ENCODE measurements at regions not wholly inside any gene's neighbourhood (a gene's known extent, or its start where the extent isn't known, plus 50 kb on each side); places are given as distances from the start of the nearest gene placed in this dataset.

DNA sequence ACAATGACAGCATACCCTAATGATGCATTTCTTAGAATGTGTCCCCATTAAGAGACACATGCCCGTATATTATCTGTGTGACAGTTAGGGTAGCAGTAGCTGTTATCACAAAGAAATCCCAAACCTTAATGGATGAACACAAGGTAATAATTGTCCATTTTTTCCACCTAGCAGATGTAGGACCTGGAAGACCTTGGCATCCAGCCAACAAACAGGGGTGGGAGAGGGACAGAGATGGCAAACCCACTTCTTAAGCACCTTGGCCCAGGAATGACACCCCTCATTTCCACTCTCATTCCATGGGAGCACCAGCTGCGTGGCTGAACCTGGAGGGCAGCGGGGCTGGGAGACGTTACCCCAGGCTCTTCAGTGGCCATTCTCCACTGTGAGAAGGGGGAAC lies 679.0 kb downstream of the AACS start:
- dilution Hi-C loops (cut with MboI; ENCODE audit: extremely low pct_ligation_motif_present, low sequenced_read_pairs): no loop called here

More for the DNA sequence above, 679.0 kb downstream of the AACS start:
- Histone ChIP-seq H3K79me2 (ENCODE audit: control insufficient read depth, insufficient read depth, low read length) (no peaks in the 10 kb centered on the region), H3K27me3 (ENCODE audit: control insufficient read depth in 2 of 2, insufficient read depth in 2 of 2, low read length in 2 of 2) (no peaks in the 10 kb centered on the region), H3K36me3 (ENCODE audit: control insufficient read depth in 2 of 2, extremely low read depth in 1 of 2, insufficient read depth in 2 of 2, low read length in 2 of 2) (no peaks in the 10 kb centered on the region), H3K9me1 (replicated peaks; ENCODE audit: control insufficient read depth, extremely low read depth, insufficient read depth, low read length) (no peaks in the 10 kb centered on the region), H3K4me3 (replicated peaks in 1 of 3; ENCODE audit: insufficient read depth in 1 of 3, low read depth in 1 of 3, low read length in 3 of 3) (no peak overlapping the region), H3K9ac (replicated peaks; ENCODE audit: extremely low read depth, insufficient read depth, low read length) (no peak overlapping the region), H3K9me3 (replicated peaks; ENCODE audit: control insufficient read depth, insufficient read depth, low read length) (peaks cover 7% of the 10 kb centered on the region), H3K4me2 (ENCODE audit: insufficient read depth, low read length) (no peak overlapping the region), H2AFZ (ENCODE audit: low read depth, low read length) (no peak overlapping the region), H3K4me1 (ENCODE audit: control insufficient read depth, extremely low read depth, insufficient read depth, low read length) (no peaks in the 10 kb centered on the region), H3K27ac (ENCODE audit: insufficient read depth, low read depth, low read length) (no peak overlapping the region), H4K20me1 (replicated peaks; ENCODE audit: control insufficient read depth, extremely low read depth, insufficient read depth, low read length) (no peaks in the 10 kb centered on the region)
- no TSS peak for BruUV-seq (replicated peaks)
- TF ChIP-seq, protein P1, sequence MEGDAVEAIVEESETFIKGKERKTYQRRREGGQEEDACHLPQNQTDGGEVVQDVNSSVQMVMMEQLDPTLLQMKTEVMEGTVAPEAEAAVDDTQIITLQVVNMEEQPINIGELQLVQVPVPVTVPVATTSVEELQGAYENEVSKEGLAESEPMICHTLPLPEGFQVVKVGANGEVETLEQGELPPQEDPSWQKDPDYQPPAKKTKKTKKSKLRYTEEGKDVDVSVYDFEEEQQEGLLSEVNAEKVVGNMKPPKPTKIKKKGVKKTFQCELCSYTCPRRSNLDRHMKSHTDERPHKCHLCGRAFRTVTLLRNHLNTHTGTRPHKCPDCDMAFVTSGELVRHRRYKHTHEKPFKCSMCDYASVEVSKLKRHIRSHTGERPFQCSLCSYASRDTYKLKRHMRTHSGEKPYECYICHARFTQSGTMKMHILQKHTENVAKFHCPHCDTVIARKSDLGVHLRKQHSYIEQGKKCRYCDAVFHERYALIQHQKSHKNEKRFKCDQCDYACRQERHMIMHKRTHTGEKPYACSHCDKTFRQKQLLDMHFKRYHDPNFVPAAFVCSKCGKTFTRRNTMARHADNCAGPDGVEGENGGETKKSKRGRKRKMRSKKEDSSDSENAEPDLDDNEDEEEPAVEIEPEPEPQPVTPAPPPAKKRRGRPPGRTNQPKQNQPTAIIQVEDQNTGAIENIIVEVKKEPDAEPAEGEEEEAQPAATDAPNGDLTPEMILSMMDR (IDR thresholded peaks at IDR 0.05; ENCODE audit: extremely low read depth in 1 of 2, insufficient read depth in 1 of 2, low read depth in 1 of 2, low read length in 2 of 2): no peak
- TF ChIP-seq EZH2 (IDR thresholded peaks at IDR 0.05; ENCODE audit: borderline replicate concordance, low read depth, low read length, severe bottlenecking) (no peak), POLR2A (IDR thresholded peaks at IDR 0.05; ENCODE audit: low read depth, low read length) (no peak), POLR2AphosphoS5 (IDR thresholded peaks at IDR 0.05; ENCODE audit: insufficient read depth, low read depth, low read length) (no peak), GATA2 (IDR thresholded peaks at IDR 0.05; ENCODE audit: insufficient read depth, insufficient read length, low read depth, low read length) (no peak), FOS (IDR thresholded peaks at IDR 0.05; ENCODE audit: borderline replicate concordance, insufficient read depth, low read length) (no peak), JUN (IDR thresholded peaks at IDR 0.05; ENCODE audit: borderline replicate concordance, insufficient read depth, insufficient read length, low read depth) (no peak), MYC (IDR thresholded peaks at IDR 0.05; ENCODE audit: low read depth, low read length) (no peak)
- TF ChIP-seq, protein P2, sequence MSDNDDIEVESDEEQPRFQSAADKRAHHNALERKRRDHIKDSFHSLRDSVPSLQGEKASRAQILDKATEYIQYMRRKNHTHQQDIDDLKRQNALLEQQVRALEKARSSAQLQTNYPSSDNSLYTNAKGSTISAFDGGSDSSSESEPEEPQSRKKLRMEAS (IDR thresholded peaks at IDR 0.05; ENCODE audit: insufficient read depth, insufficient read length): no peak
- no peak for FAIRE-seq
- intact Hi-C loops (cut with micrococcal nuclease): no loop called here
- DNase-seq (ENCODE audit: low read depth, low spot score): no peak
- ChIA-PET POLR2A (no interaction called here), CTCF (no interaction called here)

Measured in endothelial cell of umbilical vein (primary cell).